ENCODE measurements at regions not wholly inside any gene's neighbourhood (a gene's known extent, or its start where the extent isn't known, plus 50 kb on each side); places are given as distances from the start of the nearest gene placed in this dataset.

GRCh38 chr16:22754577-22754976, 59.4 kb upstream of the HS3ST2 start:
- no peak overlapping the region for H3K4me2 ChIP-seq
- no peaks in the 10 kb centered on the region for H4K20me1 ChIP-seq
- TF ChIP-seq Cebpa-rat (IDR thresholded peaks at IDR 0.05) = no peak
- no peaks in the 10 kb centered on the region; a peak in 1 of 22 replicates for H3K27me3 ChIP-seq
- H3K9ac ChIP-seq = no peak overlapping the region
- no peak overlapping the region for H3K27ac ChIP-seq
- no peaks in the 10 kb centered on the region for H3K36me3 ChIP-seq
- no peak overlapping the region for H3K4me3 ChIP-seq
- no peaks in the 10 kb centered on the region for H3K4me1 ChIP-seq
- H3K9me3 ChIP-seq (replicated peaks in 1 of 11) = peaks cover 0 to 6% (median 0%) of the 10 kb centered on the region in 11 experiments; a peak in 3 of 22 replicates

- no peaks in the 10 kb centered on the region for H3K4me1 ChIP-seq
- no peak overlapping the region for H3K27ac ChIP-seq
- H4K20me1 ChIP-seq = no peaks in the 10 kb centered on the region
- no peak for TF ChIP-seq Cebpa-rat (IDR thresholded peaks at IDR 0.05)
- H3K4me2 ChIP-seq = no peak overlapping the region
- H3K36me3 ChIP-seq = no peaks in the 10 kb centered on the region
- no peaks in the 10 kb centered on the region for H3K9me3 ChIP-seq (replicated peaks in 1 of 11)
- no peak overlapping the region for H3K9ac ChIP-seq
- H3K4me3 ChIP-seq = no peak overlapping the region
- no peaks in the 10 kb centered on the region; a peak in 1 of 22 replicates for H3K27me3 ChIP-seq
Measured at GRCh38 chr16:22757202-22757601, 56.8 kb upstream of the HS3ST2 start.

GRCh38 chr16:22762486-22762885, 51.5 kb upstream of the HS3ST2 start:
- TF ChIP-seq Cebpa-rat (IDR thresholded peaks at IDR 0.05) = no peak
- Histone ChIP-seq H3K4me2 (no peak overlapping the region), H4K20me1 (no peaks in the 10 kb centered on the region), H3K9me3 (replicated peaks in 1 of 11) (no peaks in the 10 kb centered on the region), H3K9ac (no peak overlapping the region), H3K27ac (no peak overlapping the region), H3K27me3 (no peaks in the 10 kb centered on the region), H3K36me3 (no peaks in the 10 kb centered on the region), H3K4me3 (no peak overlapping the region), H3K4me1 (no peaks in the 10 kb centered on the region)

- Histone ChIP-seq H3K9ac (no peak overlapping the region), H3K36me3 (no peaks in the 10 kb centered on the region), H3K4me2 (no peak overlapping the region), H3K27me3 (no peaks in the 10 kb centered on the region), H3K9me3 (replicated peaks in 1 of 11) (no peaks in the 10 kb centered on the region), H3K27ac (no peak overlapping the region), H4K20me1 (no peaks in the 10 kb centered on the region), H3K4me3 (no peak overlapping the region), H3K4me1 (no peaks in the 10 kb centered on the region)
- TF ChIP-seq Cebpa-rat (IDR thresholded peaks at IDR 0.05) = no peak
Measured at GRCh38 chr16:22763437-22764080, 50.4 kb upstream of the HS3ST2 start.
